ENCODE measurements at regions not wholly inside any gene's neighbourhood (a gene's known extent, or its start where the extent isn't known, plus 50 kb on each side); places are given as distances from the start of the nearest gene placed in this dataset.
A peak's percentile ranks its signal among the peaks of the same experiment; 100 is the strongest.
"Not testable (repeated sequence)": the region's sequence is repeated elsewhere in the genome, so short reads cannot be mapped to it uniquely, and the experiment has no call there.

DNA sequence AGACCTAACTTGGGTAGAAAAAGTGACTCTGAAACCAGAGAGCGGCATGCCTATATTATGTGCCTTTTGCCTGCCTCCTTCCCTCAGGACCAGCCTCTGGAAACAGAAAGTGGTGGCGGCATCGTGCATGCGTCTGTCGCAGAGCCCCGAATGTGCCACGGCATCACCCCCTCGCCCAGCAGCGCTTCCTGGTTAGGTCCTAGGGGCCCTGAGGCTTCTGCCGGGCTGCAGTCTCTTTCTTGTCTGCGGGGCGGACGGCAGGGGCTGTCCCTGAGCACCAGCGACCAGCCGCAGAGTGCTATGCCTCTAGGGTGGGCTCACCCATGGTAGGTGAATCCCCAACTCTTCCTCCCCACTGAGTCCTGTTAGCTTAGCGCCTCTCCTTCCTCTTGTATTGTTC lies 68.7 kb downstream of the VSIG4 start:
- no peak for DNase-seq

GRCh38 chrX:65967159-65967558 lies 72.7 kb downstream of the VSIG4 start:
- not testable (repeated sequence) for DNase-seq

DNA sequence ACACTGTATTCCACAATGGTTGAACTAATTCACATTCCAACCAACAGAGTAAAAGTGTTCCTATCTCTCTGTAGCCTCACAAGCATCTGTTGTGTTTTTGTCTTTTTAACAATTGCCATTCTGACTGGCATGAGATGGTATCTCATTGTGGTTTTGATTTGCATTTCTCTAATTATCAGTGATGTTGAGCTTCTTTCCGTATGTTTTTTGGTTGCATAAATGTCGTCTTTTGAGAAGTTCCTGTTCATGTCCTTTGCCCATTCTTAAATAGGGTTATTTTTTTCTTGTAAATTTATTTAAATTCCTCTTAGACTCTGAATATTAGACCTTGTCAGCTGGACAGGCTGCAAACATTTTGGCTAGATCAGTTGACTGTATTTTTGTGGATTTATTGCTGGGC lies 78.2 kb downstream of the VSIG4 start:
- DNase-seq = no peak

DNA sequence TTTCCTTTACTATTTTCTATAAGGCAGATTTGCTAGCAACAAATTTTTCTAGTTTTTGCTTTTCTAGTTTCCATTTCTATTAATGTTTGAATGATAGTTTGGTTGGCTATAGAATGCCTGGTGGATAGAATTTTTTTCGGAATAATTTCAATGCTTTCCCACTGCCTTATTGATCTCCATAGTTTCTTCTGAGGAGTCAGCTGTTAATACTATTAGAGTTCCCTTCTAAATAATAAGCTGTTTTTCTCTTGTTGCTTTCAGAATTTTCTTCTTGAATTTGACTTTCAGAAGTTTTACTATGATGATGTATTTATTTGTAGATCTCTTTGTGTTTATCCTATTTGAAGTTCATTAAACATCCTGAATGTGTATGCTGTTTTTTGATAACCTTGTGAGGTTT lies 91.8 kb downstream of the VSIG4 start:
- DNase-seq = no peak

DNA sequence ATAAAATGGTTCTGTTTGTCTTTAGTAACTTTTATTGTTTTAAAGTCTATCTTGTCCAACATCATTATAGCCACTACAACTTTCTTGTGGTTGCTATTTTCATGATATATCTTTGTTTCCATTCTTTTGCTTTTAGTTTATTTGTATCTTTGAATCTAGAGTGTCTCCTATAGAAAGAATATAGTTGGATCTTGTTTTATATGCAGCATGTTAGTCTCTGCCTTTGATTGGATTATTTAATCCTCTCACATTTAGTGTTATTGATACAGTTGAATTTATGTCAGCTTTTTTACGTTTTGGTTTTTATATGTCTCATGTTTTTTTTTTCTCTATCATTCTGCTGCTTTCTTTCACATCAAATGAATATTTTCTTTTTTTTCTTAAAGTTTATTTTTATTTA lies 98.1 kb downstream of the VSIG4 start:
- no peak for DNase-seq

DNA sequence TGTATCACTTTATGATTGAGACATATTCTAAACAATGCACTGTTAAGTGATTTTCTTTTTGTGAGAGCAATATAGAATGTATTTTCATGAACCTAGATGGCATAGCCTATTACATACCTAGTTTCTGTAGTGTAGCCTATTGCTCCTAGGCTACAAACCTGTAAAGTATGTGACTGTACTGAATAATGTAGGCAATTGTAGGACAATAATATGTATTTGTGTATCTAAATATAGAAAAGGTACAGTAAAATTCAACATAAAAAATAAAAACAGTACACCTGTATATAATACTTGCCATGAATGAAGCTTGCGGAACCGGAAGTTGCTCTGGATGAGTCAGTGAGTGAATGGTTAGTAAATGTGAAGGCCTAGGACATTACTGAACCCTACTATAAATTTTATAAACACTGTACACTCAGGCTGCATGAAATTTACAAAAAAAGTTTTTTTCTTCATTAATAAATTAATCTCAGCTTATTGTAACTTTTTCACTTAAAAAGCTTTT lies 106.7 kb downstream of the VSIG4 start:
- no peak for DNase-seq

DNA sequence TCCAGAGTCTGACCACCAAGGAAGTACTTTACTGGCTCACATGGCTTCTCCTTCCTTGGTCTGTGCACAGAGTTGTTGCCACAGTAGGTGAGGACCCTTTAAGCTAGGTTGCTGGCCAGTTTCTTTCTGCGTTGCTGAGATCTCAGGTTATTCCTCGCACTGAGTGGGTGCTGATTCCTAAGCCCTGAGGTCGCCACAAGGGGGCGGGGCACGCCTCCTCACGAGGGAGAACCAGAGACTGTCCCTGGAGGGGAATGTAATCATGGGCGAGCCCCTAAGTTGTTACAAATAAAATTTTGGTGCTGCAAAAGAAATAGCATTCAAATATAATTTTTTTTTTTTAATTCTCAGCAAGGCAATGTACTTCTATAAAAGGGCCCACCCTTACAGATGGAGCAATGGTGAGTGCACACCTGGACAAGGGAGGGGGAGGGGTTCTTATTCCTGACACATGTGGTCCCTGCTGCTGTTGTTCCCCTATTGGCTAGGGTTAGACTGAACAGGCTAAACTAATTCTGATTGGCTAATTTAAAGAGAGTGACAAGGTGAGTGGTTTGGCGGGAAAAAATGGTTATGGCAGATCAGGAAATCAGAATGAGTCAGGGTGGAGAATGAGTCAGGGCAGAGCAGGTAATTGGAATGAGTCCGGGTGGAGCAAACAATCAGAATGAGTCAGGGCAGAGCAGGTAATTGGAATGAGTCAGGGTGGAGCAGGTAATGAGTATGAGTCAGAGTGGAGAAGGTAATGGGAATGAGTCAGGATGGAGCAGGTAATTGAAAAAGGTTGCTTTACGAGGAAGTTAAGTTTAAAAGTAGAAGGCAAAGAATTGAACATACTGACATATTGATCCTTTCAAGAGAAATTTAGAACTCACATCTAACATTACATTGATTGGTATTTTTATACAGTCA lies 107.5 kb downstream of the VSIG4 start:
- DNase-seq = peak in 1 of 2 experiments; percentile 15

DNA sequence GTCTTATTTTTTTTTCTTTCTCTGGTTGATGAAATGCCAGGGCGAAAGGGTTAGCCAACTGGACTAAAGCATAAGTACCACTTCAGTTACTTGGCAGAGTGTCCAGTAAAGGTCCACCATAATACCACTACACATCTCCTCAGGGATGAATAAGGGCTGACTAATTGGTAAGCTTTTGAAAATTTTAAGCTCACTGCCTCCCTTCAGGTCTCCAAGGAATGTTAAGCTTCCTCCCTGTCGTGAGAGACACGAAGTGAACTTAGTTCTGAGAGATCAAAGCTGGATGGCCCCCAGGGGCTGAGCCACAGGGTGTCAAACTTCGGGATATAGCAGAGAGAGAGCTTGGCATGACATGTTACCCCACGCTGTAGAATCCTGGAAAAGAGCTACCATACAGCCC lies 111.4 kb downstream of the VSIG4 start:
- no peak for DNase-seq

DNA sequence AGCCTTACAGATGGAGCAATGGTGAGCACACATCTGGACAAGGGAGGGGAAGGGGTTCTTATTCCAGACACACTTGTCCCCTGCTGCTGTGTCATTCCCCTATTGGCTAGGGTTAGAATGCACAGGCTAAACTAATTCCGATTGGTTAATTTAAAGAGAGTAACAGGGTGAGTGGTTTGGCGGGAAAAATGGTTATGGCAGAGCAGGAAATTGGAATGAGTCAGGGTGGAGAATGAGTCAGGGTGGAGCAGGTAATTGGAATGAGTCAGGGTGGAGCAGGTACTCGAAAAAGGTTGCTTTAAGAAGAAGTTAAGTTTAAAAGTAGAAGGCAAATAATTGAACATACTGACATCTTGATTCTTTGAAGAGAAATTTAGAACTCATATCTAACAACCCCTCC lies 112.5 kb downstream of the VSIG4 start:
- not testable (repeated sequence) for DNase-seq

DNA sequence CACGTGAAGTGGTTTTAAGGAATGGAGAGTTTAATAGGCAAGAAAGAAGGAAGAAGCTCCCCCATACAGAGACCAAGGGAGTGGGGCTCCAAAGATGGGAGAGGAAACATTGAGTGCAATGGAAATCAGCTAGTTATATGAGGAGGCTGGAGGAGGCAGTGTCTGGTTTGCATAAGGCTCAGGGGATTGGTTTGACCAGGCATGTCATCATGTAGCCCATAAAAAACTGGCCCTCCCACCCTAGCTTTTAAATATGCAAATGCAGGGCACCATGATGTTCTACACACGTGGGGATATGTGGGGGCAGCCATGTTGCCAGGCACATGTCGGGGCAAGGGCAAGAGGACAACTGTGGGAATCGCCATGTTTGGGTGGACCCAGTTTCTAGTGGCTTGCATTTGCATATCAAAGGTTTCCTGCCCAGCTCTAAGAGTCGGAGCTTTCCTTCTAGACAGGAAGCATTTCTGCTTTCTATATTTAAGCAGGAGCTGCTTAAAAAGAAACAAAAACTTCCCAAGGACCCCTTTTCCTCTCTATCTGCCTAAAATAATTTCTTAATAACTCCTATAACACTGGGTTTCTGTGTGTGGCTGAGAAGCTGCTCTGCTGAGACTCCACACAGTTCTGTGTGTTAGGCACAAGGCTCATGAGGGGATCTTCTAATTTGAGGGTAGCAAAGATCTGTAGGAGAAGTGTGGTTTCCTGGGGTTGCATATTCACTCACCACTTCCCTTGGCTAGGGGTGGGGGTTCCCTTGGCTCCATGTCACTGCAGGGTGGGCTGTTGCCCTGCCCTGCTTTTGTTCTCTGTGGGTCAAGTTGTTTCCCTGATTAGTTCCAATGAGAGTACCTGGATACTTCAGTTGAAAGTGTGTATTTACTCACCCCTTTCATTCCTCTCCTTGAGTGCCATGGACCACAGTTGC lies 113.5 kb downstream of the VSIG4 start:
- no peak for DNase-seq

- no peak for DNase-seq
Observed at GRCh38 chrX:65925592-65925991, 114.3 kb downstream of the VSIG4 start.

DNA sequence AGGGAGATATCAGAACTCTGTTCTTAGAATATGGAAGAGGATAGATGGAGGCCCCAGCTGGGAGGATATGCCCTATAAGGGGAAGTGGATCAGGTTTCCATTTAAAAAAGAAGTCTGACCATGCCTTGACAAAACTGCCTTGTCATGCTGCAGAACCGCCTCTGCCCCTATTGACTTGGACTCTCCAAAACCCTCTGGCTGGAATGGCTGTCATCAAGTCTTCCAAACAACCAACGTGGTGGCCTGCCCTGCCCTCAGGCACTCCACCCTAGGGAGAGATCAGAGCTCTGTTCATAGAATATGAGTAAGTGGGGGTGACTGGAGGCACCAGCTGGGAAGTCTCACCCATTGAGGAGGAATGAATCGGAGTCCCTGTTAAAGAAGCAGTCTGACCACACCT lies 114.9 kb downstream of the VSIG4 start:
- DNase-seq = no peak

DNA sequence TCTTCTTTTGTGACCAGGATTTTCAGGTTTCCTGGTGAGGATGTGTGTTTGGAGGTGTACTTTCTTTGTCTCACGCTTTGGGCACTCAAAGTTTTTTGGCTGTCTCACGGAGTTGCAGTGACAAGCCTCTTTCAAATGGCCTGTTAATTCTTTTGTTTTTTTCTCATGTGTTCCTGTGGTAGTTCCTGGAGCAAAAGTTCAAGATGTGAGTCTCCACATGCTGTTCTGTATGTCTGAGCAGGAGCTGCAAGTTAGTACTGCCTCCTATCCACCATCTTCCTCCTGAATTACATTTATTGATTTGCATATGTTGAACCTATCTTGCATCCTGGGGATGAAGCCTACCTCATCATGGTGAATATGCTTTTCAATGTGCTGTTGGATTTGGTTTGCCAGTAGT lies 118.5 kb downstream of the VSIG4 start:
- DNase-seq = no peak

- no peak for DNase-seq
Observed at GRCh38 chrX:65920620-65921019, 119.3 kb downstream of the VSIG4 start.

DNA sequence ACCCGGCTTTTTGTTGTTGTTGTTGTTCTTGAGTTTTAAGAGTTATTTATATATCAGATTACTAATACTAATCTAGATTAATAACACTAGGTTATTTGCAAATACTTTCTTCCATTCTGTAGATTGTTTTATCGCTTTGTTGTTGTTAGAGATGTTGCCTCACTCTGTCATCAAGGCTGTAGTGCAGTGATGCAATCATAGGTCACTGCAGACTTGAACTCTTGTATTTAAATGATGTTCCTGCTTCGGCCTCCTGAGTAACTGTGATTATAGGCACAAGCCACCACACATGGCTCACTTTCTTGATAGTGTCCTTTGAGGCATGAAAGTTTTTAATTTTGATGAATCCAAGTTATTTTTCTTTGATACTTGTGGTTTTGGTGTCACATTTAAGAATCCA lies 129.0 kb downstream of the VSIG4 start:
- DNase-seq = no peak

GRCh38 chrX:65903750-65904149 lies 136.1 kb downstream of the VSIG4 start:
- no peak for DNase-seq

GRCh38 chrX:65902011-65902410 lies 137.9 kb downstream of the VSIG4 start:
- DNase-seq = no peak

DNA sequence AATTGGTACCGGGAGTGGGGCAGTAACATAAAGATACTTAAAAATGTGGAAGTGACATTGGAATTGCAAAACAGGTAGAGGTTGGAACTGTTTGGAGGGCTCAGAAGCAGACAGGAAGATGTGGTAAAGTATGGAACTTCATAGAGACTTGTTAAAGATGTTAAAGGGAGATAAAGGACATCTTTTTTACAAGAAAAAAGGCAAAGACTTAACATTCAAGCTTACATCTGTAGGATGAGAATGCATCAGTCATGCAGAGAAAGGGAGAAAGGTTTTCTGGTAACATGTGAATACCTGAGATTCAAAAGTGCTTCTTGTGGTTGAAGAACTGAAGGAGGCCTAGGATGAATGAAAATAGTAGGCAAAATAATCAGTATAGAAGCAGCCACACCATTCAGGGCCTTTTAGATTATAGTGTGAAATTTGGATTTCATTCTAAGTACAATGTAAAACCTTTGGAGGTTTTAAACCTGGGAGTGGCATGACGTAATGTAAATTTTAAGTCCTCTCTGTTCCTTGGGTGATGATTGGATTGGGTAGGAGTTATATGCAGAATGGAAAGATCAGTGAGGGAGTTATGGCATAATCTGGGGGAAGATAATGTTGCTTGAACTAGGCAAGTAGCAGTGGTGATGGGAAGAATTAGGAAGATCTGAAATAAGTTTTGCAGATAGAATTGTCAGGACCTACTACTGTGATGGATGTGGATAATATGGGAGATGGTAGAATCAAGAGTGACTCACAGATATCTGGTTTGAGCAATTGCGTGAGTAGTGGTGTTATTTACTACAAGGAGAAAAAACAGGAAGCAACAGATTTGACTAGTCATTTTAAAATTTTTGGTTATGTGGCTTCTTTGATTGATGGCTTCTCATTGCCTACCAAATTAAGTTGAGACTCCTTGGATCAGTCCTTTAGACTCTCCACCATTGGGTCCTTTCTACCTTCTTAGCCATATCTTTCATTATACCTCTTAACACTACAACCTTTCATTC lies 138.7 kb downstream of the VSIG4 start:
- no peak for DNase-seq

GRCh38 chrX:65894133-65894532 lies 145.7 kb downstream of the VSIG4 start:
- DNase-seq = no peak

DNA sequence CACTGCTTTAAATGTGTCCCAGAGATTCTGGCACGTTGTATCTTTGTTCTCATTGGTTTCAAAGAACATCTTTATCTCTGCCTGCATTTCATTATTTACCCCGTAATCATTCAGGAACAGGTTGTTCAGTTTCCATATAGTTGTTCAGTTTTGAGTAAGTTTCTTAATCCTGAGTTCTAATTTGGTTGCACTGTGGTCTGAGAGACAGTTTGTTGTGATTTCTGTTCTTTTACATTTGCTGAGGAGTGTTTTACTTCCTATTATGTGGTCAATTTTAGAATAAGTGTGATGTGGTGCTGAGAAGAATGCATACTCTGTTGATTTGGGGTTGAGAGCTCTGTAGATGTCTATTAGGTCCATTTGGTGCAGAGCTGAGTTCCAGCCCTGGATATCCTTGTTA lies 148.1 kb downstream of the VSIG4 start:
- not testable (repeated sequence) for DNase-seq

- DNase-seq = not testable (repeated sequence)
Observed at GRCh38 chrX:65888150-65888549, 151.7 kb downstream of the VSIG4 start.

DNA sequence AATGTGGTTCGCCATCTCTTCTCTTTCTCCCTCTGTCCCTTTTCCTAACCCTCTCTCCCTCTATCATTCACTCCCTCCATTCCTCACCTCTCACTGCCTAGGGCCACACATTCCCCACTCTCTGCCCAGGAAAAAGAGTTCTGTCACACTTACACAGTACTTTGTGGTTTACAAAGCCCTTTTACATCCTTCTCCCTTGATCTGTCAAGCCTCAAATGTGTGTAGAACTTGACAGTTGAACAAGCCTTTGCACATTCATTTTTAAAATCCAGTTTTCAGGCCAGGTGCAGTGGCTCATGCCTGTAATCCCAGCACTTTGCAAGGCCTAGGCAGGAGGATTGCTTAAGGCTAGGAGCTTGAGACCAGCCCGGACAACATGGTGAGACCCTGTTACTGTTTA lies 156.3 kb downstream of the VSIG4 start:
- no peak for DNase-seq
